HL-60/S4 treated with retinoic acid at 250 ng/mL for 4 days and 3 days (cell line): ENCODE measurements at regions not wholly inside any gene's neighbourhood (a gene's known extent, or its start where the extent isn't known, plus 50 kb on each side); places are given as distances from the start of the nearest gene placed in this dataset.
"Not testable (repeated sequence)": the region's sequence is repeated elsewhere in the genome, so short reads cannot be mapped to it uniquely, and the experiment has no call there.

Source experiments
- in situ Hi-C: fragments of 300-500 bp; cut with MboI; formaldehyde crosslinking; loops from 2 replicates; pipeline ENCODE4 v1.7.0; 2022; ENCODE audit warnings: low sequenced_read_pairs

DNA sequence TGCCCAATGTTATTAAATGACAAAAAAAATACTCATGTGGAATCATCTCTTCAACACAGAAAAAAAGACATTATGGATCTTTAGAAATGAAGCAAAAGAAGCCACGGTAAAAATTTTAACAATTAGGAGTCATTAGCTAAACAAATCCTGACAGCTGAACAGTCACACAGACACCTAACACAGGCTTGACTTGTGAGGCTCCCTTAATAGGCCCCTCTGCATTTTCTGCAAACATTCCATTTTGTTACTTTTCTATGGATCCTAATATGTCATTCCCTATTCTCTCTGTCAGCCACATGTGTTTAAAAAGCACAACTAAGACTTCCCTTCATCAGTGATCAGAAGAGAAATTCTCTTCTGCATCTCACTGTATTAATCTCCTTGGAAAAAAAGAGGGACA is 1331.5 kb downstream of the CDH8 start:
- in situ Hi-C loops: no loop called here

DNA sequence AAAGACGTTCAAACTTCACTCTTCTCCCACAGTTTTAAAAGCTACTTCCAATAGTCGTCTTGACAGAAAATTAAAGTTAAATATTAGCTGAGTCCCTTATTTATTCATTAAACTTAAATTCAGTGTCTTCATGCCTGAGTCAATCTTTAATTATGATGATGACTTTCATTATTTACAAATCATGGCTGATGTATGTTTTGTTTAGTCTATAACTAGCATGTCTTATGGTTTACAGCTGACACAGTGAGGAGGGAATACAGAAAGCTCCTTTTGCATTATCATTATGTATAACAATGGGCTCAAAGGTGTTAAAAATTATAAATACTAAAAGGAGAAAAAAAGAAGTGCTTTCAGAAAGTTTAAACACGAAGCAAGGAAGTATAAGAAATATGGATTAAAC is 1333.1 kb downstream of the CDH8 start:
- in situ Hi-C loops: no loop called here

DNA sequence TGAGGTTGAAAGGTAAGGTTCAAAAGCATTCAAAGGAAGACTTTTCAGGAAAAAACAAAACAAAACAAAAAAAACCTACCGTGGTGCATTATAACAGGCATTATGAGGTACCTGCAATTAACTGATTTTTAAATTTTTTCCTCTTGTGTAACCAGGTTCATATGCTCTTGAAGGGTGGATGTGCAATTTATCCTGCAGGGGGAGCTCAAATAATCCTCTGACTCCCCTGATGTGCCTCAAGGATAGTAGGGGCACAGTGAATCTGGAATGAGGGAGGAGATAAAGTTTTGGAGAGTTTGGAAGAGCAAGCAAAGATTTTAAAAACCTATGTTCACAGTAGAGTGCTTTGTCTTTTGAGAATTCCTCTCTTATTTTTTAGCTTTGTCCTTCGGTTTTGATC is 1349.4 kb downstream of the CDH8 start:
- in situ Hi-C loops: no loop called here

GRCh38 chr16:60684002-60684401 is 1352.2 kb downstream of the CDH8 start:
- in situ Hi-C loops: no loop called here

- in situ Hi-C loops: no loop called here
These were observed 1354.0 kb downstream of the CDH8 start for GRCh38 chr16:60682219-60682618.

DNA sequence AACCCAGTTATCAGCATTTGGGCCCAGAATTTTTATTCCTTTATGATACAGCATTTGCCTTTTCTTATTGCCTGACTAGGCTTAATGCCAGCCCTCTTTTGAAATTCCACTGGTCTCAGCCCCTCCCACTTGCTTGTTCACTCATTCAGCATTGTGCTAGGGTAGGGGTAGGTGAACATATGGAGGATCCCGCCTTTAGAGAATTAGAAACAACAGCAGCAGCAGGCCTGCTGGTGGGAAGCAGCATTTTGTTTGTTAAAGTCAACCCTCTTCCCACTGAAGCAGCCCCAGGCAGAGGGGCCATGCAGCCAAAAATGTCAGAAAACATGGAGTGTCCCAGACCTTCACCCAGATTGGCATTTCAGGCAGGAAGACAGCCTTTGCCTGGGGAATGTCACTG is 1355.2 kb downstream of the CDH8 start:
- in situ Hi-C loops: no loop called here

- in situ Hi-C loops: no loop called here
These were observed 1361.2 kb downstream of the CDH8 start for GRCh38 chr16:60675022-60675421.

- in situ Hi-C loops: no loop called here
These were observed 1362.0 kb downstream of the CDH8 start for GRCh38 chr16:60674241-60674640.

DNA sequence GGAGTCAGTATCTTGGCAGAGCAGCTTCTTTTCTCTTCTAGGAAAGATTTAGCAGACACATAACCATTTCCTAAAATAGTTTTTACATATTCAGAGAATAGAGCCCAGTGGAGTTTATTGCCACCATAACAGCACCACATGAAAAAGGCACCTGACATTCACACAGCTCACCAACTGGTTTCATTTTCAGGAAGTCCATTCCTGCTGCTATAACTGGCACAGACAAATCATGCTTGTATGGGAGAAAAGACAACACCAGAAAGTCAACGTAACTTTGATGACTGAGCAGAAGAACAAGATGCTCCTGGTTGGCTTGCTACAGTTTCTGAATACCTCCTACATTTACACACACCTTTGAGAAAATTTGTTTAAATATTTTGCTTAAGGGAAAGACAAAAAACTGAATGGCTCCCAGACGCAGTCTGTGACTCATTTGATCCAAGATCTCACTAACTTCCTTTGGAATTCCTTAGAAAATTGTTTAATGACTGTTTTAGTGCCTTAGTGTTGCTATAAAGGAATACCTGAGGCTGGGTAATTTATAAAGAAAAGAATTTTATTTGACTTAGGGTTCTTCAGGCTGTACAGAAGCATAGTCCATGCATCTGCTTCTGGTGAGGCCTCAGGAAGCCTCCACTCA is 1380.6 kb downstream of the CDH8 start:
- in situ Hi-C loops: no loop called here

DNA sequence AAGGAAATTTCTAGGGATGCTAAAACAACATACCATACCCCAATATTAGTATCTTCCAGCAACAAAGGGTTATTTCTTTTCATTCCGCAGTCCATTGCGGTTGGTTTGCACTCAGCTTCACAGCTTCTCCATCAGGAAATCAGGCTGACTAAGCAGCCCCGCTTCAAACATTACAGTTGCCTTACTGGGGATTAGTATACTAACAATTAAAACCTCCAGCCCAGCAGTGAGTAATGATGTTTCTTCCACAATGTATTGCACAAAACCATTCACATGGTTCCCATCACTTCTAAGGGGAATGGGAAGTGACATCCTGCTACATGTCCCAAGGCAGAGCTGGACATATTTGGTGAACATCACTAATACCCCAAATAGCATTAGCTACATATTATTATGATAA is 1384.9 kb downstream of the CDH8 start:
- in situ Hi-C loops: no loop called here

GRCh38 chr16:60648290-60648689 is 1387.9 kb downstream of the CDH8 start:
- in situ Hi-C loops: no loop called here

DNA sequence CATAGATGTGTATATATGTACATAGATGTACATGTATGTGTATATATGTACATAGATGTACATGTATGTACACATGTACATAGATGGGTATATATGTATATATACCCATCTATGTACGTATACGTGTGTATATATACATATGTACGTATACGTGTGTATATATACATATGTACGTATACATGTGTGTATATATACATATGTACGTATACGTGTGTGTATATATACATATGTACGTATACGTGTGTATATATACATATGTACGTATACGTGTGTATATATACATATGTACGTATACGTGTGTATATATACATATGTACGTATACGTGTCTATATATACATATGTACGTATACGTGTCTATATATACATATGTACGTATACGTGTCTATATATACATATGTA is 1388.8 kb downstream of the CDH8 start:
- in situ Hi-C loops: not testable (repeated sequence)

- in situ Hi-C loops: no loop called here
These were observed 1389.6 kb downstream of the CDH8 start for GRCh38 chr16:60646631-60647030.

DNA sequence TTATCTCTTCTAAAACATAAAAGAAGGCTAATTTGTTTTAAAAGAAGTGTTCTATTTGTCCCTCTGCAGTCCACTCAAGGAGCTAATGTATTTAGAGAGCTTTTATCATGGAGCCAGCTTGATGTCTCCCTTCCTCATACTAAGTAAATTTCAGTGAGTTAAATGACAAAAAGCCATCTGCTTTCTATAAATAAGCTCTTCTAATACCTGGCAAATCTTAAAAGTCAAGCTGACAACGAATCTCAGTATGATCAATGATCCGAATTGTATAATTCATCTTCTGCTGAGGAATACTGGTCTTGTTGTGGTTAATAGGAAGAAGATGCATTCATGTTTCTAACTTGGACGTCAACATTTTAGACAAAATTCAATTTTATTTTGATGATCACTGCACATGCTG is 1390.7 kb downstream of the CDH8 start:
- in situ Hi-C loops: no loop called here

GRCh38 chr16:60642956-60643355 is 1393.3 kb downstream of the CDH8 start:
- in situ Hi-C loops: no loop called here

DNA sequence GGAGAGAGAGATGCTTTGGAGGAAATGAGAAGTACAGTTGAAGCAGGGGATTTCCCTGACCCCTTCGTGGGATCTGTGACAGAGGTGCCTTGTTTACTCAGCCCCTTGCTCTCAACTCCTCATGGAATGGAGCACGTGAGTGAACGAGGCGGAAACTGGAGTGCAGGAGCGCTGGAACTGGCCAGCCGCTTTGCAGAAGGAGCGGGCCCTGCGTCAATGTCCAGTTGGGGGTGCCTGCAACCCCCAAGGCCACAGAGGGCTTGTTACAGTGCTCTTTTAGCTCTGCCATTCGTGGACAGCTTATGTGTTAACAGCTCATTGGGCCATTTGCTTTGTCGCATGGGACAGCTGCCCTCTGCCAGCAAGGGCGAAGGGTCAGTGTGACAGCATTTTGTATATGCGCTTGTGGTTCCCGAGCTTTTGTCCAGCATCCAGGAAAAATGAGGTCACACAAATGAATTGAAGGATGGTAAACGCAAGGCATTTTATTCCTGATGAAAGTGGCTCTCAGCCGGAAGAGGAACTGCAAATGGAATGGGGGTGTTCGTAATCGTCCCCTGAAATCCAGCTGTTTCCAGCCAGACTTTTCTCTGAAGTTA is 1395.1 kb downstream of the CDH8 start:
- in situ Hi-C loops: no loop called here

GRCh38 chr16:60640038-60640437 is 1396.2 kb downstream of the CDH8 start:
- in situ Hi-C loops: no loop called here

DNA sequence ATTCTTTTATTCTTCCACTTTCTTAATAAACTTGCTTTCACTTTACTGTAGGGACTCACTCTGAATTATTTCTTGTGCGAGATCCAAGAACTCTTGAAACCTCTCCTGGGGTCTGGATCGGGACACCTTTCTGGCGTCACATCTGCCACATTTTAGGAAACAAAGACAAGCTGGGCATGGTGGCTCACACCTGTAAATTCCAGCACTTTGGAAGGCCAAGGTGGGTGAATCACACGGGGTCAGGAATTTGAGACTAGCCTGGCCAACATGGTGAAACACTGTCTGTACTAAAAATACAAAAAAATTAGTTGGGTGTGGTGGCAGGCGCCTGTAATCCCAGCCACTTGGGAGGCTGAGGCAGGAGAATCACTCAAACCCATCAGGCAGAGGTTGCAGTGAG is 1399.6 kb downstream of the CDH8 start:
- in situ Hi-C loops: not testable (repeated sequence)

- in situ Hi-C loops: no loop called here
These were observed 1400.1 kb downstream of the CDH8 start for GRCh38 chr16:60636117-60636516.

DNA sequence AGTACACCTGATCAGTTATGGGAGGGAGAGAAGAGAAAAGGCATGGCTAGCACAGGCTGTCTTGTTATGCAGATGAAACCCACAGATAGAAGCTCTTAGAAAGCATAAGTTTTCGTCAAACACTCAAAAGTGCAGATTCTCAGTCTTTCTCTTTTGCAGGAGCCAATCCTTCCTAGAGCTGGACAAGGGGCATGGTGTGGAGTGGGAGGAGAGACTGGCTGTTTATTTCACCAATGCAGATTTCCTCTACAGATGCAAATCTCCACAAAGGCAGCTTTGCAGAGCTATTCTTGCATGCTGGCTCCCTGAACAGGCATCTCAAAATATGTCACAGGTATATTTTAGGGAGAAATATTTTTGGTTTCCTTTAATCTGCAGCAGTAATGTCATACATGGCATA is 1400.7 kb downstream of the CDH8 start:
- in situ Hi-C loops: no loop called here

DNA sequence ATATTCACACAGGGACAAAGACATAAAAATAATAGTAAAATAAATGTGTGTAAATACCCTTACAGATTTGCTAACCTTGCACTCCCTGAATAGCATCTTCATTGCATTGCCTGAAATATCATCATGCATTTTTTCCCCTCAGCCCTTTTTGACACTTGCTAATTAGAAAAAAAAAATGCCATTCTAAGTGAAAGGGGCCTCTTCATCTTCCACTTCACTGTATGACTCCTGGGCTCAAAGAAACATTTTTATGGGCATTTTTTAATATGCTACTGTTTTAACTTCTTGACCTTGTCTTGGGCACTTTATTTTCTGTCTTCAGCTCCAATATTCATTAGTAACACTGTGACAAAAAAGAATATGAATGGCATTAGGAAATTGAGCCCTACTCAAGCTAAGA is 1424.4 kb downstream of the CDH8 start:
- in situ Hi-C loops: no loop called here

DNA sequence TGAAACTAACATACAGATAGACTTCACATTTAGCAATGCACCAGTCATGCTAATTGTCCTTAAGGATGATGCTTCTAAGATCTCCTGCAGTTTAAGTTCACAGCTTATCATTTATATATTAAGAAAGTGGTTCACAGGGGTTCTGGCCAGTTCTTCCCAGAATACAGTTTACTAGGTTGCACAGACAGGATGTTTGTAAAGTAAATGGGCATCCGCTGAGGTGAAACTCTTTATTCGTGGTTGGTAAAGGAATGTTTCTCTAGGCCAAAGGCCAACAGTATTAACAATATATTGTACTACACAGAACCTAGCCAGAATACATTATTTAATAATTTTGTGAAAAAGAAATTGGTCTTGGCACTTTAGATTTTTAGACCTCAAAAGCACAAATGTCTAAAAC is 1427.3 kb downstream of the CDH8 start:
- in situ Hi-C loops: no loop called here

- in situ Hi-C loops: not testable (repeated sequence)
These were observed 1430.6 kb downstream of the CDH8 start for GRCh38 chr16:60605652-60606051.
